ENCODE measurements at regions not wholly inside any gene's neighbourhood (a gene's known extent, or its start where the extent isn't known, plus 50 kb on each side); places are given as distances from the start of the nearest gene placed in this dataset.
"Not testable (repeated sequence)": the region's sequence is repeated elsewhere in the genome, so short reads cannot be mapped to it uniquely, and the experiment has no call there.

GRCh38 chr1:82065916-82066315, 265.2 kb downstream of the ADGRL2 start:
- DNase-seq: no peak

- DNase-seq: no peak
Measured at GRCh38 chr1:82064691-82065090, 264.0 kb downstream of the ADGRL2 start.

GRCh38 chr1:82062206-82062605, 261.5 kb downstream of the ADGRL2 start:
- no peak for DNase-seq

DNA sequence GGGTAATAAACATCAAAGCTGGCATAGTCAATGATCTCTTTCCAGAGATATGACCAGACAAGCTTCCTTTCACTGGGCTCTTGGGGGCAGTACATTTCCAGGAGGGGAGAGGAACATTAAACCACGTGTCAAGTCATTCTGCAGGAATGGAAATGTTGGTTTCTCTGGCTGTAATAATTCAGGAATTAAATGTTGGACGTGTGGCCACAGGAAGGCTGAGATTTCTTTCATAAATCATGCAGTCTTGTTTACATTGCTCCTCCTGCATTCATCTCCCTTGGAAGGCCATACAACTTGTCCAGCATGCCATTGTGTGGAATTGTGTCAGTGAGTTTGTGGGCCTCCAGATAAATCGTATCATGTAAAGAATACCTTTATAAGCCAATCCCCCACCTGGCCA, 259.2 kb downstream of the ADGRL2 start:
- no peak for DNase-seq

GRCh38 chr1:82057011-82057410, 256.3 kb downstream of the ADGRL2 start:
- DNase-seq: no peak

DNA sequence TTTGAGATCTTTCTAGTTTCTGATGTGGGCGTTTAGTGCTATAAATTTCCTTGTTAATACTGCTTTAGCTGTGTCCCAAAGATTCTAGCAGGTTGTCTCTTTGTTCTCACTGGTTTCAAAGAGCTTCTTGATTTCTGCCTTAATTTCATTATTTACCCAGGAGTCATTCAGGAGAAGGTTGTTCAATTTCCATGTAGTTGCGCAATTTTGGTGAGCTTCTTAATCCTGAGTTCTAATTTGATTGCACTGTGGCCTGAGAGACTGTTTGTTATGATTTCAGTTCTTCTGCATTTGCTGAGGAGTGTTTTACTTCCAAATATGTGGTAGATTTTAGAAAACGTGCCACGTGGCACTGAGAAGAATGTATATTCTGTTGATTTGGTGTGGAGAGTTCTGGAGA, 254.6 kb downstream of the ADGRL2 start:
- DNase-seq: not testable (repeated sequence)

GRCh38 chr1:82052563-82052962, 251.8 kb downstream of the ADGRL2 start:
- no peak for DNase-seq

DNA sequence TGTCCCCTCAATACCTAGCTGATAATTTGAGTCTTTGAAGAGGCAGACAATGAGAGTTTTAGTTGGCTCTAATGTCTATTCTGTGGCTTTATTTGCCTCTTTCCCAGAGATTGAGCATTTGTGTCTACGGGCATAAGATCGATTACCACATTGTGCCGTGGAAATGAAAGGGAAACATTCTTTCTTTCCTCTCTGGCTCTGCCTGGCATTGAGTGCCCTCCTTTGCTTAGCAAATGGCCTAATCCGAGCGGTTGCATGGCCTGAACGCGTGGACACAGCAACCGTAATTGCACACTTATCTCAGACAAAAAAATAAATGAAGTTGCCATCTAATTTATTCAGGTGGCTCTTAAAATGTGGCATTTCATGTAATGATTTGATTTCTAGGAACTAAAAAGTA, 247.9 kb downstream of the ADGRL2 start:
- DNase-seq: no peak

DNA sequence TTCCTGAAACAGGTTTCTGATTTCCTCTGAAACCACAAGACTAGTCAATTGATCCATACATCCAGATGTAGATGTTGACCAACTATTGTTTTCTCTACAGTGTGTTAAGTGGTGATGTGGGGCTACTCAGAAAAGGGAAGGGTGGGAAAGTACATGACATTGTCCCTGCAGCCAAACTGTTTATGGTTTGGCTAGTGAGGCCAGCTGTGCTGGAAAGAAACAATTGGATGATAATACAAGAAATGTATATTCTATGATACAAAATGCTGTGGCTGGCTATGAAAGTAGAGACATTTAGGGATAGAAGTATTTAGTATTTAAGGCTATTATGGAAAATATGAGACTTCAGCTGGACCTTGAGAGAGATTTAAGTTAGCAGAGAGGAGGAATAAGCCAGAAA, 244.5 kb downstream of the ADGRL2 start:
- DNase-seq: peak; percentile 53

GRCh38 chr1:82044536-82044935, 243.8 kb downstream of the ADGRL2 start:
- DNase-seq: no peak

- DNase-seq: no peak
Measured at GRCh38 chr1:82044111-82044510, 243.4 kb downstream of the ADGRL2 start.

GRCh38 chr1:82042306-82043060, 241.7 kb downstream of the ADGRL2 start:
- DNase-seq: no peak

Measured in left hindlimb (tissue), 1 donor.